ENCODE measurements at regions not wholly inside any gene's neighbourhood (a gene's known extent, or its start where the extent isn't known, plus 50 kb on each side); places are given as distances from the start of the nearest gene placed in this dataset.
A peak's percentile ranks its signal among the peaks of the same experiment; 100 is the strongest.

- DNase-seq (ENCODE audit: low read depth in 1 of 2, low spot score in 1 of 2), result no peak
- POLR2A ChIA-PET, result no interaction called here
- Histone ChIP-seq H3K9me3 (0 out of 3 replicates have a peak, but pooled peaks cover 4% of the 10 kb centered on the region), H3K4me1 (no peaks in the 10 kb centered on the region), H3K4me3 (no peak overlapping the region), H3K4me2 (no peak overlapping the region), H3K27ac (no peak overlapping the region)
- TF ChIP-seq CBX2 (IDR thresholded peaks at IDR 0.05; ENCODE audit: borderline replicate concordance, low read depth) (no peak), FOXS1 (CRISPR knock-in tag; IDR thresholded peaks at IDR 0.05) (no peak), REST (IDR thresholded peaks at IDR 0.05) (no peak), POLR2AphosphoS2 (conservative IDR thresholded peaks at IDR 0.05; ENCODE audit: low read length) (no peak), EHF (CRISPR knock-in tag; IDR thresholded peaks at IDR 0.05) (no peak), HMGXB4 (CRISPR knock-in tag; IDR thresholded peaks at IDR 0.05; ENCODE audit: borderline replicate concordance) (no peak), RNF2 (IDR thresholded peaks at IDR 0.05; ENCODE audit: borderline replicate concordance, low read depth) (no peak), ZFP36 (IDR thresholded peaks at IDR 0.05; ENCODE audit: borderline replicate concordance, partially characterized antibody) (no peak)
- WGBS (ENCODE audit: missing lambda C conversion rate), result 40% methylated on average over 15 of the region's 15 CpGs
- peak; percentile 30 to 45; a peak in 4 of 6 replicates for ATAC-seq
- CTCF ChIA-PET, result no interaction called here
- FAIRE-seq, result peak; percentile 59
These were observed 230.8 kb downstream of the TSHZ3 start for GRCh38 chr19:31118287-31118955.

- Histone ChIP-seq H3K27ac (no peak overlapping the region), H3K4me1 (peaks cover 7% of the 10 kb centered on the region; the same call in 2 of the 3 replicates), H3K4me2 (no peak overlapping the region), H3K4me3 (no peak overlapping the region), H3K9me3 (0 out of 3 replicates have a peak, but pooled peaks cover 4% of the 10 kb centered on the region)
- no peak for DNase-seq (ENCODE audit: low read depth in 1 of 2, low spot score in 1 of 2)
- ATAC-seq, result no peak
- ChIA-PET POLR2A (no interaction called here), CTCF (interaction anchor here (1.1 to 1.4 kb wide), 4 partner anchors 13 to 27 kb away, joined by 3 read pairs; no protein-coding TSS in a partner anchor)
- TF ChIP-seq NR3C1 (IDR thresholded peaks at IDR 0.05) (no peak), CBX8 (IDR thresholded peaks at IDR 0.05) (no peak), RAD21 (conservative IDR thresholded peaks at IDR 0.05 in 1 of 2, IDR thresholded peaks at IDR 0.05 in 1 of 2) (no peak), E2F6 (IDR thresholded peaks at IDR 0.05; ENCODE audit: borderline replicate concordance, low read depth) (no peak), ZSCAN20 (CRISPR knock-in tag; IDR thresholded peaks at IDR 0.05) (no peak), MYC (IDR thresholded peaks at IDR 0.05; ENCODE audit: borderline replicate concordance, low read length) (no peak), REST (IDR thresholded peaks at IDR 0.05) (no peak), ZFP36 (IDR thresholded peaks at IDR 0.05; ENCODE audit: borderline replicate concordance, partially characterized antibody) (no peak), JUNB (IDR thresholded peaks at IDR 0.05) (no peak), RCOR1 (IDR thresholded peaks at IDR 0.05; ENCODE audit: low read depth, low read length) (no peak), USF2 (IDR thresholded peaks at IDR 0.05) (no peak), CBX2 (IDR thresholded peaks at IDR 0.05; ENCODE audit: borderline replicate concordance, low read depth) (no peak), KDM1A (IDR thresholded peaks at IDR 0.05; ENCODE audit: low read depth) (no peak), ZC3H11A (IDR thresholded peaks at IDR 0.05) (no peak), PBX3 (IDR thresholded peaks at IDR 0.05) (no peak), POLR2A (IDR thresholded peaks at IDR 0.05; ENCODE audit: low read length) (no peak), CHD2 (IDR thresholded peaks at IDR 0.05; ENCODE audit: low read length, partially characterized antibody) (no peak), TP53 (CRISPR knock-in tag; IDR thresholded peaks at IDR 0.05) (no peak), MAFK (IDR thresholded peaks at IDR 0.05; ENCODE audit: partially characterized antibody) (no peak), HDAC2 (IDR thresholded peaks at IDR 0.05) (no peak)
- FAIRE-seq, result no peak
These were observed 234.7 kb downstream of the TSHZ3 start for GRCh38 chr19:31114585-31114984.
